ENCODE measurements at regions not wholly inside any gene's neighbourhood (a gene's known extent, or its start where the extent isn't known, plus 50 kb on each side); places are given as distances from the start of the nearest gene placed in this dataset.

DNA sequence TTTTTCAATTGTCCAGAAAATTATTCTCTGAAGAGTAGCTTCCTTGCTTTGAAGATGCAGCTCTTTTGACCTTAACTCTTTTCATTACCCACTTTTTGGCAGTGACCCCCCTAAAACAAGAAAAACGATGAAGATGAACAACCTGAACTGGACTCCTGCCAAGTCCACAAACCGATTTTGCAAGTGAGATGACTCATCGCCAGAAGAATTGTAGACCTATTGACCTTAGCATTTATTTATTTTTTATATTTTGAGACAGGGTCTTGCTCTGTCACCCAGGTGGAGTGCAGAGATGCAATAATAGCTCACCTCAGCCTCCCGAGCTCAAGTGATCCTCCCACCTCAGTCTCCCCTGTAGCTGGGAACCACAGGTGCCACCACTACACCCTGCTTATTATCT lies 859.2 kb downstream of the GATA3 start:
- Mint-ChIP-seq H3K36me3 (no peaks in the 10 kb centered on the region), H3K9me3 (peaks cover 3% of the 10 kb centered on the region), H3K27me3 (no peaks in the 10 kb centered on the region), H3K27ac (no peak overlapping the region), H3K4me3 (no peak overlapping the region), H3K4me1 (no peaks in the 10 kb centered on the region)
- ATAC-seq, result no peak

DNA sequence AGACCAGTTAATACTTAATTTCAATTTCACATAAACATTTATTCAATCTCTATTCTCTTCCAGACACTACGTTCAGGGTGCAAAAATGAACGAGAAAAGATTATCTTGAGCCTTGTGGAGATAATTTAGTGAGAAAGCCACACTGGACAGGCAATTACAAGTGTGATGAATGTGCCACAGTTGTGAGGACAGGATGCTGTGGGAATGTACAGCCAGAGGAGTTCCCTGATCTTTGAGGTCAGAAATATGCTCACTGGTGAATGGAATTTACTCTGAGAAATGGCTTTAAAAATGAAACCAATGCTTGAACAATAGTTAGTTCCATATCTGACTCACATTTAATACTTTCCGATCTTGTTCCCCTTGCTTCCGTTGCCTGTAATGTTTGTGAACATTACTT lies 864.8 kb downstream of the GATA3 start:
- no peak for ATAC-seq
- Mint-ChIP-seq H3K9me3 (peaks cover 2% of the 10 kb centered on the region), H3K4me1 (no peaks in the 10 kb centered on the region), H3K27ac (no peak overlapping the region), H3K4me3 (no peak overlapping the region), H3K27me3 (no peaks in the 10 kb centered on the region), H3K36me3 (no peaks in the 10 kb centered on the region)

DNA sequence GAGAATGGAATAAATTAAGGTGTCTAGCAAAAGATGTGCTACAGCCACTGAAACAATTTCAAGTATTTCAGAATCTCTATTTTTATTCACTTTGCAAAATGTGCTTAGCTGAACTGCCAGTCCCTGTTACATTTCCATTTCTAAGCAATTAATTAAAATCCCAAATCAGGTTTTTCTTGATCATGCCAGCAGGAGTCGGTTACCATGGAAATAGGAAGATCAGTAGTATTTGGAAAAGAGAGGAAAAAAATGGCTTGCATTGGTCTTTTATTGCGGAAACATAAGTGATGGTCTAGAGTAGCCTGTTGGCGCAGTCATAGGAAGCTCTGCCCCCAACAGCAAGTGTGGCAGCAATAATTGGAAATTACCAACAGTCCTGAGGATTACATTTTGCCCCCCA lies 867.1 kb downstream of the GATA3 start:
- Mint-ChIP-seq H3K4me1 (no peaks in the 10 kb centered on the region), H3K27me3 (no peaks in the 10 kb centered on the region), H3K4me3 (no peak overlapping the region), H3K27ac (no peak overlapping the region), H3K9me3 (peaks cover 5% of the 10 kb centered on the region), H3K36me3 (no peaks in the 10 kb centered on the region)
- no peak for ATAC-seq

DNA sequence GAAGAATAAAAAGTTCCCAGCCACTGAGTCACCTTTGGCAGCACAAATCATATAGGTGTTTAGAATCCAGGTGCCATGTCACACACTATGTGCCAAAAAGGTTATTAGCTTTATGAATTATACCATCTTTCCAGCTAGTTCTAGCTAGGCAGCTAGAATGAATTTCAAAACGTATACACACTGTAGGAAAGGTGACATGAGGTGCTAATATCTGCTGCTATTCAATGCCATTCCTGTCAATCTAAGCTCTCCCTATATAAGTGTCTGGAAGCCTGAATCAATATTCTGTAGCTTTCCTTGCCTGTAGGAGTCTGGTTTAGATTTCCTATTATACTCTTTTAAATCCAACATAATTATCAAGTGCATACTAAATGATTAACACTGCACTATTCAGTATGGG lies 868.6 kb downstream of the GATA3 start:
- Mint-ChIP-seq H3K27ac (no peak overlapping the region), H3K4me3 (no peak overlapping the region), H3K36me3 (no peaks in the 10 kb centered on the region), H3K9me3 (peaks cover 5% of the 10 kb centered on the region), H3K27me3 (no peaks in the 10 kb centered on the region), H3K4me1 (no peaks in the 10 kb centered on the region)
- ATAC-seq, result no peak

DNA sequence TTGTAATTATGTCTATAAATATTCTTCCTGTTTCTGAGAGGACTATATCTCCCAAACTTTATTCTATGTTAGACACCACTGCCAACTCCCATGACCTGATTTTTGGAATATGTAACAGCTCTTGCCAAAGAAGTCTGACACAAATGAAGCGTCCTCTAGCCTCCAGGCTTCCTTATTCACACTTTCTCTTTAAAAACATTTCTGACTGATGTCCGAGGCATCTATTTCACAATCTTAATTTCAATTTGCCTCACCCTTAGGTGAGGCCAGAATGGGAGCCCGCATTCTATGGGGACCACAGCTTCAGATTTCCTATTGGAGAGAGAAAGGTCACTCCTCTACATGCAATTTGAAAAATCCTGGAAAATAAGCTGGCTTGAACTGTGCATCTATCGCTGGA lies 873.2 kb downstream of the GATA3 start:
- no peaks in the 10 kb centered on the region for H3K4me1 Mint-ChIP-seq
- H3K27me3 Mint-ChIP-seq, result no peaks in the 10 kb centered on the region
- no peak for ATAC-seq
- H3K9me3 Mint-ChIP-seq, result peaks cover 8% of the 10 kb centered on the region
- H3K36me3 Mint-ChIP-seq, result no peaks in the 10 kb centered on the region
- no peak overlapping the region for H3K4me3 Mint-ChIP-seq
- H3K27ac Mint-ChIP-seq, result no peak overlapping the region

DNA sequence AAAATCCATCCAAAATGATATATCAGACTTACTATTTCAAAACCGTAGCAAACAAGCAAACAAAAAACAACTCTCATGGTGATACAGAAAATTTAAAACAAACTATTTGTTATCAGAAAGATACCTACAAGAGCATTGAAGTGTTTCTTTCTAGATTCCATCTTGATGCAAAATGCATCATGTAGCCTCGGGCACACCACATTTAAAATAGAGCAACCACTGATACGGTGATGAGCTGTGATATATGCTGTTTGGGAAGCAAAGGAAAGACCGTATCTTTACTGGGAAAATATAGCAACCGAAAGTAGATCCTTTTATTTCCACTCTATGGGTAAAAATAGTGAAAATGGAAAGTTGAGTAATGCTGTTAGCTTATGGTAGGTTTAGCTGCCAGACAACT lies 892.0 kb downstream of the GATA3 start:
- no peak for ATAC-seq
- peaks cover 2% of the 10 kb centered on the region for H3K9me3 Mint-ChIP-seq
- H3K4me3 Mint-ChIP-seq, result no peak overlapping the region
- no peaks in the 10 kb centered on the region for H3K36me3 Mint-ChIP-seq
- no peaks in the 10 kb centered on the region for H3K27me3 Mint-ChIP-seq
- H3K27ac Mint-ChIP-seq, result no peak overlapping the region
- H3K4me1 Mint-ChIP-seq, result no peaks in the 10 kb centered on the region

DNA sequence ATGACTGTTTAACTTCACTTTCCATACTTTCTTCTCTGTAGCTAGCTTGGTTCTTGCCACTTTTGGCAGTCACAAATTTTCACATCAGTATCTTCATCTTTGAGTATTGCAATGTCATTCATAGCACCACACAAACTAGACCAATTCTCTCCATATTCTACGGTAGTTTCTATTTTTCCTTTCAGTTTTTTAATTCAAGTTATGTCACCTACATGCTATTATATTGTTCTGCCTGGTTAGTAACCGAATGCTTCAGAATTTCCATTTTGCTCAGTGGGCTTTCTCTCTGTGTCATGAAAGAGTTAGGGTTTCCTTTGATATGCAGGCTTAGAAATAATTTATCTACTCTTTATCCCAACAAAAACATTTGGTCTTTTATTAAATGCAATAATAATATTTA lies 896.5 kb downstream of the GATA3 start:
- Mint-ChIP-seq H3K27me3 (no peaks in the 10 kb centered on the region), H3K27ac (no peak overlapping the region), H3K36me3 (no peaks in the 10 kb centered on the region), H3K9me3 (peaks cover 2% of the 10 kb centered on the region), H3K4me3 (no peak overlapping the region), H3K4me1 (no peaks in the 10 kb centered on the region)
- no peak for ATAC-seq

DNA sequence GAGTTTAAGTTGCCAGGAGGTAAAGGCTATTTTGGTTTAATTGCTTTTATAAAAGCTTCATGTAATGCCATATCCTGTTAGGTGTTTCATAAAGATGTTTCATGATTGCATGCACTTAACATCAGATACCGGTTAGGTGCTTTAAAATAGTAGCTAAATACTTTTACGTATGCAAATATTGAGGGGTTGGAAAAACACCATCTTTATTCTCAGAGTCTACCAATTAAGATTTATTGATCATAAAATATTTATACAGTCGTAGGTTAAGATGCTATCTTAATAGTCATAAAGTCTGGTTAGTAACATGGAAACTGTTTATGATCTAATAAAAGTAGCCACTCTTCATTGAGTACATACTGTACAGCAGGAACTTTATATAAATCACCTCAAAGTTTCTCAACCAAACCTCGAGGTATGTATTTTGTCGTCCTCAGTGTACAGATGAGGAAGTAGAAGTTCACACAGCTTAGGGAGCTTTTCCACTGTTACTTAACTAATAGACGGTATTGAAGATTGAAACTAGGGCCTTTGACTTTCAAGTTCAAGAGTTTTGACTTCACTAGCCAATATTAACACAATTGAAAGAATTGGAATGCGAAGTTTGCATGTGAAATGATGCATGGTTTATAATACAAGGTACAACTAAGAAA lies 897.1 kb downstream of the GATA3 start:
- no peaks in the 10 kb centered on the region for H3K4me1 Mint-ChIP-seq
- H3K27ac Mint-ChIP-seq, result no peak overlapping the region
- ATAC-seq, result no peak
- no peak overlapping the region for H3K4me3 Mint-ChIP-seq
- no peaks in the 10 kb centered on the region for H3K36me3 Mint-ChIP-seq
- H3K9me3 Mint-ChIP-seq, result no peaks in the 10 kb centered on the region
- no peaks in the 10 kb centered on the region for H3K27me3 Mint-ChIP-seq

DNA sequence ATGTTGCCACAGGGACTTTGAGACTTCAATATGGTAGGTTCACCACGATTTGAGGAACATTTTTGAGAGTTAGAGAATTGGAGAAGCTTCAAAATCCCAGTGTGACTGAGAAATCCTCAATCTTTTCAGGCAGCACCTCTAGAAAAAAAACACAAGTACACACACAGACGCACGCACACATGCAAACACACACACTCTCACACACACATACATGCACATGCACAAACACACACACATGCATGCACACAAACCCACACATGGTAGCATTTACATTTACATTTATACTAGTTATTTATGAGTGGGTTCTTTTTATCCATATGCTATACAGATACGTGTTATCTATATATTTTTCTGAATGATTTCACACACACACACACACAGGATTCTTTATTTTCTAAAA lies 901.9 kb downstream of the GATA3 start:
- no peak for ATAC-seq
- Mint-ChIP-seq H3K4me3 (no peak overlapping the region), H3K9me3 (no peaks in the 10 kb centered on the region), H3K27ac (no peak overlapping the region), H3K36me3 (no peaks in the 10 kb centered on the region), H3K27me3 (no peaks in the 10 kb centered on the region), H3K4me1 (no peaks in the 10 kb centered on the region)

DNA sequence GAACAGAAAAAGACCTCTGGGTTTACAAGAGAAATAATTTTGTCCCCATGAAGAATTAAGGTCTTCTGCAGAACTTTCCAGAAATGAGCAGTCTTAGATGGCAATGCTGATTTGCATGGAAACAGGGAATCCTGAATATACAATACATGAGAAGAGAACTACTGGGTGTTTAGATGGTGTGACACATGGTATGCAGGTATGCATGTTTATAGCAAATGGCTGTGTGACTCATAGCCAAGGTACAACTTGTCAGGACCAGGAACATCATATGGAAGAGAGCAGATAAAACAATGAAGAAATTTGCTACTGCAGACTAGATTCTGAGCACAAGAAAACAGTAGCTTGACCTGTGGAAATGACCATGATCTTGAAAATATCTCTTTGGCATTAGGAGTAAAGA lies 907.8 kb downstream of the GATA3 start:
- no peak for ATAC-seq
- Mint-ChIP-seq H3K36me3 (no peaks in the 10 kb centered on the region), H3K27ac (no peak overlapping the region), H3K4me1 (no peaks in the 10 kb centered on the region), H3K9me3 (peaks cover 9% of the 10 kb centered on the region), H3K4me3 (no peak overlapping the region), H3K27me3 (no peaks in the 10 kb centered on the region)

DNA sequence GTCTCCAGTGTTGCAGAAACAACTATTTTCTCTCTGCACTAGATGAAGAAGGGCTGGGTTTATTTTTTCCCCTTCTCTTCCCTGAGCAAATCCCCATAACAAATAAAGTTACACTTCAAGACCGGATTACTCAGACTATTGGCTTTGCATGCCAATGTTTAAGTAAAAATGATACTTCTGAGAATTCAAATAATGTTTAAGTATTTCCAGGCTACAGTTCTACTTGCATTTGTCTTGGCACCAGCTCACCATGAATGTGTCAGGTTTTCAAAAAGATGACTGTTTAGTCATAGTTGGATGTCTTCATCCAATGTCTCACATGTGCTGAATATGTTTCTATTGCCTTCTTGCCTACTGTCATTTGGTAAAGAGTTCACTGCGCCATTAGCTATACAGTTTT lies 912.6 kb downstream of the GATA3 start:
- Mint-ChIP-seq H3K4me3 (no peak overlapping the region), H3K9me3 (peaks cover 19% of the 10 kb centered on the region), H3K4me1 (no peaks in the 10 kb centered on the region), H3K27ac (no peak overlapping the region), H3K36me3 (no peaks in the 10 kb centered on the region), H3K27me3 (no peaks in the 10 kb centered on the region)
- ATAC-seq, result no peak

DNA sequence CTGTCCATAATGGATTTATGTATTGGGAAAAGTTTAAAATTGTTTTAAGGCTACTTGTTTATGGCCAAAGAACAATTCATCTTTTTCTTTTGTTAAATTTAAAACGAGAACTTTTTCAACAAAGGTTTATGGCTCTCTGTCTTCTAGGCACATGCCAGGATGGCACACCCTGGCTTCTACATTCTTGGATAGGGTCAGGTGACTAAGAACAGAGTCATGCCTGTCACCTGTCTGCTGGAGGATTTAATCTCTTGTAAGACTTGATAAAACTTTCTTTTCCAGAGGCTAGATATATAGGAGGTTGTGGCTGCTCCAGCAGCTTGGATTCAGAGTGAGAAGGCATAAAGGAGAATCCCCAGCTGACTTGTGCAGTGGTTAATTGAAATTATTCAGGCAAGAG lies 915.4 kb downstream of the GATA3 start:
- Mint-ChIP-seq H3K27me3 (no peaks in the 10 kb centered on the region), H3K27ac (no peak overlapping the region)

DNA sequence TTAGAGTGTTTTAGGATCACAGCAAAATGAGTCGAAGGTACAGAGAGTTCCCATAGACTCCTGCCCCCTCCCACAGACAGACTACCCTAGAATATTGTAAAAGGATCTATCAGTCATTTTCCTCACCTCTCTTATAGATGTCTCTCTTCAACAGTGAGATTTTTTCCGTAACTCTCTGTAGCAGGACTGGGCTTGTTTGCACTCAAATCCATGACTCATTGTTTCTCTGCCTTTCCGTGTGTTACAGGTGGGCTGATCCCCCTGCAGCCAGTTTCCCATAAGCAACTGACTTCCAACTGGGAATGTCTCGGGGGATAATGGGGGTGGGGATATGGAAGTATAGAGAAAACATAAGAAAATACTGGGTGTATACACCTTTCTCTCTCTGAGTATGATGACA lies 921.0 kb downstream of the GATA3 start:
- Mint-ChIP-seq H3K27me3 (no peaks in the 10 kb centered on the region), H3K4me3 (no peak overlapping the region), H3K4me1 (no peaks in the 10 kb centered on the region), H3K27ac (no peak overlapping the region), H3K36me3 (no peaks in the 10 kb centered on the region), H3K9me3 (peaks cover 5% of the 10 kb centered on the region)
- no peak for ATAC-seq

More for the DNA sequence above, 915.4 kb downstream of the GATA3 start:
- H3K4me1 Mint-ChIP-seq, result no peaks in the 10 kb centered on the region
- peaks cover 17% of the 10 kb centered on the region for H3K9me3 Mint-ChIP-seq
- H3K4me3 Mint-ChIP-seq, result no peak overlapping the region
- no peak for ATAC-seq
- no peaks in the 10 kb centered on the region for H3K36me3 Mint-ChIP-seq

DNA sequence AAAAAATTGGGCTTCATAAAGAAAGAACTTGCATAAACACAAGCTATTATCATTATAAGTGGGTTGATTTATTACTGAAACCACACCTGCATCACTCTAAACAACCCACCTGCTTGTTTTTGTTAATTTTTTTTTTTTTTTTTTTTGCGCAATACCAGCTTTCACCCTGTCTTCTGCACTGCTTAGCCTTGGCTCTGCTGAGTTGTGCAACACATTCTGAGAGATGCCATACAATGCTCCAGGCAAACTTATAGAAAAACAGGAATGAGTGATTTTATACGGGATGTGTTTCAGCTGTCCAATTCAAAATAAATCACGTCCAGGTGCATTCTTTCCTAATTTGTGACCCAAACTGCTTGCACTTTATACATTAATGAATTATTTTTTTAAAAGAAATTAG lies 923.6 kb downstream of the GATA3 start:
- no peak overlapping the region for H3K4me3 Mint-ChIP-seq
- ATAC-seq, result no peak
- H3K36me3 Mint-ChIP-seq, result no peaks in the 10 kb centered on the region
- H3K27me3 Mint-ChIP-seq, result no peaks in the 10 kb centered on the region
- H3K27ac Mint-ChIP-seq, result no peak overlapping the region
- no peaks in the 10 kb centered on the region for H3K4me1 Mint-ChIP-seq
- no peaks in the 10 kb centered on the region for H3K9me3 Mint-ChIP-seq

DNA sequence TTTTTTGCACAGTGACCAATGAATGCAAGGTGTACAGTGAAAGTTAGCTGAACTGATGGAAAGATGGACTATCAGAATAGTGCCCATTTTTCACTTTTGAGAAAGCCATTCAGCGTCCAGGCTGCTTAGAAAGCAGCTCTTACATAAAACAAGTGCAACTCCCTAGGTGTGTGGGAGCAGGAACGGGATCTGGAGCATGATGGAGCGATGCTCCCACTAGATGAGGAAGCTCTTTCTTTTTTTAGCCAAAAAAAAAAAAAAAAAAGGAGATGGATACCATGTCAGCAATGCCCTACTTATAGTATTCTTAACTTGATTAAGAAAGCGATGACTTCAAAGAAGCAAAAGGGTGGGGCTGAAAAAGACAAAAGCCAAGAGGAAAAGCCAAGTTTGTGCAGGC lies 925.5 kb downstream of the GATA3 start:
- H3K27me3 Mint-ChIP-seq, result no peaks in the 10 kb centered on the region
- no peaks in the 10 kb centered on the region for H3K36me3 Mint-ChIP-seq
- H3K9me3 Mint-ChIP-seq, result no peaks in the 10 kb centered on the region
- ATAC-seq, result no peak
- no peak overlapping the region for H3K27ac Mint-ChIP-seq
- no peak overlapping the region for H3K4me3 Mint-ChIP-seq
- no peaks in the 10 kb centered on the region for H3K4me1 Mint-ChIP-seq

DNA sequence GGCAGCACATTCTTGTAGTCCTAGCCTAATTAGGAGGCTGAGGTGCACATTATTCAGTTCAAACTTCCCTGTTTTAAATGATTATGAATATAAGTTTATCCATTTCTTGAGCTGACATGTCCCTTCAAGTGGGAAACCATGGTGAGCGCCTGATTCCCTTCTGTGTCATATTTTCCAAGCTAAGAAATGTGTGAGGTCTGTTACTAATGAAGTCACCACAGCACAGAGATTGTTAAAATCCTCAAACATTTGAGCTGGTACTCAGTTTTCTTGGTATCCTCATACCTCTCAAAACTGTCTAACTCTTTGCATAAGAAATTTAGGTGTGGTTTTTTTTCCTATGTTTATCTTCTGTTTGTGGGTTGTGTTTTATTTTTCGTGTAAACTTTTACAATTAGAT lies 926.8 kb downstream of the GATA3 start:
- Mint-ChIP-seq H3K4me3 (no peak overlapping the region), H3K36me3 (no peaks in the 10 kb centered on the region), H3K9me3 (no peaks in the 10 kb centered on the region), H3K27ac (no peak overlapping the region), H3K27me3 (no peaks in the 10 kb centered on the region), H3K4me1 (no peaks in the 10 kb centered on the region)
- ATAC-seq, result no peak

DNA sequence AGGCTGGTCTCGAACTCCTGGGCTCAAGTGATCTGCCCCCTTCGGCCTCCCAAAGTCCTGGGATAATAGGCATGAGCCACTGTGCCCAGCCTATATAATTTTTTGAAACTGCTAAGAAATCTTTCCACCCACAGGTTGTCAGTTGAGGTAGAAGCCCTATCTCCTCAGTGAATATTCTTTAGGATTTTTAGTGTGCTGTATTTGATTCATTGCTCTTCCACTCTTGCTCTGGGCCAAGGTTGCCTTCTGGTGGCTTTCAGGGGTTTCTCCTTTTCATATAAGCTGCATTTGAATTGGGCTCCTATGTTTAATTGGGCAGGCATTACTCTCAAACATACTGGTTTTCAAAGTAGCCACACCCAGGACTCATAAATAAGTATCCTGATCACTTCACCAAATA lies 931.2 kb downstream of the GATA3 start:
- H3K36me3 Mint-ChIP-seq, result no peaks in the 10 kb centered on the region
- ATAC-seq, result no peak
- H3K4me3 Mint-ChIP-seq, result no peak overlapping the region

More for the DNA sequence above, 931.2 kb downstream of the GATA3 start:
- Mint-ChIP-seq H3K4me1 (no peaks in the 10 kb centered on the region), H3K9me3 (peaks cover 2% of the 10 kb centered on the region), H3K27ac (no peak overlapping the region), H3K27me3 (no peaks in the 10 kb centered on the region)

Measured in stimulated activated memory B cell treated with anti-CD40 and anti-IgM and Interleukin-4, amounts not matched to agents 10 μg/mL and 1 μg/mL and 100 μg/mL, for 72 hours (primary cell).